Fibroblast of mammary gland (primary cell): ENCODE measurements at regions not wholly inside any gene's neighbourhood (a gene's known extent, or its start where the extent isn't known, plus 50 kb on each side); places are given as distances from the start of the nearest gene placed in this dataset.
"Not testable (repeated sequence)": the region's sequence is repeated elsewhere in the genome, so short reads cannot be mapped to it uniquely, and the experiment has no call there.

Source experiments
- DNase-seq: peaks from one replicate; pipeline ENCODE4 v3.0.0-alpha.2; 2010; ENCODE audit warnings: low read depth
- H3K4me3 ChIP-seq: 2 replicates; pipeline ENCODE4 v1.5.1; 2011; ENCODE audit warnings: low read depth, mild to moderate bottlenecking, low read length, moderate library complexity; ENCODE audit not compliant: control insufficient read depth
- TF ChIP-seq, protein P1 (sequence below): conservative IDR thresholded peaks from 2 replicates; pipeline ENCODE4 v1.5.1; 2011; ENCODE audit warnings: low read depth, low read length, inconsistent platforms; ENCODE audit not compliant: control insufficient read depth, insufficient read depth

DNA sequence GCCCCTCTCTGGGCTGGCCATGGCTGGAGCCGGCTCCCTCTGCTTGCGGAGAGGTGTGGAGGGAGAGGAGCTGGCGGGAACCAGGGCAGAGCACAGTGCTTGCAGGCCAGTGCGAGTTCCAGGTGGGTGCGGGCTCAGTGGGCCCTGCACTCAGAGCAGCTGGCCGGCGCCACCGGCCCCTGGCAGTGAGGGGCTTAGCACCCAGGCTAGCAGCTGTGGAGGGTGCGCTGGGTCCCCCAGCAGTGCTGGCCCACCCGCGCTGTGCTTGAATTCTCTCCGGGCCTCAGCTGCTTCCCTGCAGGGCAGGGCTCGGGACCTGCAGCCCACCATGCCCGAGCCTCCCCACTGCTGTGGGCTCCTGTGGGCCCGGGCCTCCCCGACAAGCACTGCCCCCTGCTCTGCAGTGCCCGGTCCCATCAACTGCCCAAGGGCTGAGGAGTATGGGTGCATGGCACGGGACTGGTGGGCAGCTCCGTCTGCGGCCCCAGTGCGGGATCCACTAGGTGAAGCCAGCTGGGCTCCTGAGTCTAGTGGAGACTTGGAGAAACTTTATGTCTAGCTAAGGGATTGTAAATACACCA is 61.2 kb upstream of the AGR3 start:
- TF ChIP-seq, protein P1, sequence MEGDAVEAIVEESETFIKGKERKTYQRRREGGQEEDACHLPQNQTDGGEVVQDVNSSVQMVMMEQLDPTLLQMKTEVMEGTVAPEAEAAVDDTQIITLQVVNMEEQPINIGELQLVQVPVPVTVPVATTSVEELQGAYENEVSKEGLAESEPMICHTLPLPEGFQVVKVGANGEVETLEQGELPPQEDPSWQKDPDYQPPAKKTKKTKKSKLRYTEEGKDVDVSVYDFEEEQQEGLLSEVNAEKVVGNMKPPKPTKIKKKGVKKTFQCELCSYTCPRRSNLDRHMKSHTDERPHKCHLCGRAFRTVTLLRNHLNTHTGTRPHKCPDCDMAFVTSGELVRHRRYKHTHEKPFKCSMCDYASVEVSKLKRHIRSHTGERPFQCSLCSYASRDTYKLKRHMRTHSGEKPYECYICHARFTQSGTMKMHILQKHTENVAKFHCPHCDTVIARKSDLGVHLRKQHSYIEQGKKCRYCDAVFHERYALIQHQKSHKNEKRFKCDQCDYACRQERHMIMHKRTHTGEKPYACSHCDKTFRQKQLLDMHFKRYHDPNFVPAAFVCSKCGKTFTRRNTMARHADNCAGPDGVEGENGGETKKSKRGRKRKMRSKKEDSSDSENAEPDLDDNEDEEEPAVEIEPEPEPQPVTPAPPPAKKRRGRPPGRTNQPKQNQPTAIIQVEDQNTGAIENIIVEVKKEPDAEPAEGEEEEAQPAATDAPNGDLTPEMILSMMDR, result no peak
- no peak overlapping the region for H3K4me3 ChIP-seq
- no peak for DNase-seq

DNA sequence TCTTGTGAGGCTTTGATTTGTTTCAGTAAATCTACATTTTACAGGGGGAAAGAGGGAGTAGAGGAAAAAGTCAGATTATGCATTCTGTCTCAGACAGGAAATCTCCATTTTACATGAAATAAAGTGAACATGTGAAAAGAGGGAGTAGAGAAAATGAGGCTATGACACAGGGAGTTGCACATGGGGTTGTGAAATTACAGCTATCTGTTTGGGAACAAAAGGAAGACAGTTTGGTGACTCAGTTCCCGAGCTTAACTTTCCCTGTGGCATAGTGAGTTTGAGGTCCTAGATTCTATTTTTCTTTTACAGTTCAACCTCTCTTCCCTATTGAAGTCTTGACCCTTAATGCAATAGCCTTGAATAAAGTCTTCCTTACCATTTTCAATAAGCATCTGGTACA is 63.2 kb upstream of the AGR3 start:
- peak; percentile 24 for DNase-seq
- TF ChIP-seq, protein P1, result no peak
- H3K4me3 ChIP-seq, result no peak overlapping the region

DNA sequence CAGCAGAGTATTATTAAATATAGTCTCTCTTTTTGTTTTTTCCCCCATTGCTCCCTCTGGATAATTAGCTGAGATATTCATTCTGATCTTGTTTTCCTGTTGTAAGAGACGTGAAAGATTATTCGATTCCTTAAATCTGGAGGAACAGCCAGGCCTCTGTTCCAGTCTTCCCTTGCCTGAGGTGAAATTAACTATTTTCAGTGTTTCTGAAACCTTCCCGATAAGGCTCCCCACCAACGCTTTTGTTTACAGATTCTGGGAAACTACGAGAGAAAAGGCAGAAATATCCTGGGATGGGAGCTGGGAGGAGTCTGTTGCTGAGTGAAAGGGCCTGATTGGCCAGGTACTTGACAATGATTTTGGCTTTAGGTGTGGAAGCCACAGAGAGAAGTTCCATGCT is 63.6 kb upstream of the AGR3 start:
- TF ChIP-seq, protein P1, result no peak
- H3K4me3 ChIP-seq, result no peak overlapping the region
- no peak for DNase-seq

DNA sequence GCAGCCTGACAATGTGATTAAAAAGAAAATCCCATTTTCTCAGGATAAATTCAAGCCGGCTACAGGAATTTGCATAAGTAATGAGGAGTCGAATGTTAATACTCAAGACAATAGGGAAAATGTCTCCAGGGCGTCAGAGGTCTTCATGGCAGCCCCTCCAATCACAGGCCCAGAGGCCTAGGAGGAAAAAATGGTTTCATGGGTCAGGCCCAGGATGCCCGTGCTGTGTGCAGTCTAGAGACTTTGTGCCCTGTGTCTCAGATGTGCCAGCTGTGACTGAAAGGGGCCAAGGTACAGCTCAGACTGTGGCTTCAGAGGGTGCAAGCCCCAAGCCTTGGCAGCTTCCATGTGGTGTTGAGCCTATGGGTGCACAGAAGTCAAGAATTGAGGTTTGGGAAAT is 66.3 kb upstream of the AGR3 start:
- H3K4me3 ChIP-seq, DNase-seq: not testable (repeated sequence)

DNA sequence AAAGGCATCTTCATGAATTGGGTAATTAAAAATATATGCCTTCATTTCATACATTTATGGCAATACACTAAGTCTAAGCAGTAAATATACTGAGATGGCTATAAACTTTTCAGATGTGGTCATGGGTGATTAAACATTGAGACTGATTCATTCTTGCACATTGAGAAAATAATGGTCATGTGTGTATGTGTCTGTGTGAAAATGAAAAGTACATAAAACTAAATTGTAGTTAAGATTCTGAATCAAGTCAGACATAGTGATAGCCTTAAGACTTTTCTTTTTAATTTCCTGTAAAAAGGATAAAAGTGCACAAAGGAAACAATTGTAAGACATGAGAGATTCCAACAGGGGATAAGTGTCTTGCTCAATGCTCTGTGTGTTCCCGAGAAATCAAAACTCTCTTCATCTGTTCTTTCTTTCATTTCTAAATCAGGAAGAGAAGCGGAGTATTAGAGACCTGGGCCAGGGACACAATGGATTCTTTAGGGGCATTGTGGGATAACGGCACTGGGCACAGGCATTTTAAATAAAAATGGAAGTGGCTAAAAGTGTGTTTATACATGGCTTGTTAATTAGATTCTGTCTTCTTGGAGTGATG is 69.8 kb upstream of the AGR3 start:
- TF ChIP-seq, protein P1, result no peak
- no peak overlapping the region for H3K4me3 ChIP-seq
- DNase-seq, result peak; percentile 25

DNA sequence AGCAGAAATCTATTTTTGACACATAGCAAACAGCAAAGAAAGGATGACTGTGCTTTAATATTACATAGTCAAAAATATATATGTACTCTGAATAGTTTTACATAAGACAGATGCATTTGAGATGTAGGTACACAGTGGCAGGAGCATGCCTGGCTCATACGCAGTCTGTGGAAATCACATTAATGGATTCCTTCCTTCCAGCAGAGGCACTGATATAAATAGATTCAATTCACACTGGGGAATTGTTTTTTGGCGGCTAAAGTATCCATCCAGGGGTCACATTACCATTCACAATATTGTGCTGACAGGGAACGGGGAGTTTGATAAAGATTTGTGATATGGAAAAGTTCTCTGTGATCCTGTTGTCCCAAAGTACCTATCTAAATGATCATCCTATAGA is 72.5 kb upstream of the AGR3 start:
- H3K4me3 ChIP-seq, result no peak overlapping the region
- TF ChIP-seq, protein P1, result no peak
- DNase-seq, result peak; percentile 20

DNA sequence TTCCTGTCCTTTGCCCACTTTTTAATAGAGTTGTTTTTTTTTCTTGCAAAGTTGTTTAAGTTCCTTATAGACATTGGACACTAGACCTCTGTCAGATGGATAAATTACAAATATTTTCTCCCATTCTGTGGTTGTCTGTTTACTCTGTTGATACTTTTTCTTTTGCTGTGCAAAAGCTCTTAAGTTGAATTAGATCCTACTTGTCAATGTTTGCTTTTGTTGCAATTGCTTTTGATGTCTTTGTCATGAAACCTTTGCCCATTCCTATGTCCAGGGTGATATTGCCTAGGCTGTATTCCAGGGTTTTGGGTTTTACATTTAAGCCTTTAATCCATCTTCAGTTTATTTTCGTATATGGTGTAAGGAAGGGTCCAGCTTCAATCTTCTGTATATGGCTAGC is 76.9 kb upstream of the AGR3 start:
- TF ChIP-seq, protein P1, result no peak
- no peak overlapping the region for H3K4me3 ChIP-seq
- no peak for DNase-seq
